OCI-LY7 (cell line): ENCODE measurements at regions not wholly inside any gene's neighbourhood (a gene's known extent, or its start where the extent isn't known, plus 50 kb on each side); places are given as distances from the start of the nearest gene placed in this dataset.
A peak's percentile ranks its signal among the peaks of the same experiment; 100 is the strongest.

Experiments
- CTCF ChIP-seq: fragments of 200-600 bp; sonication (generic); conservative IDR thresholded peaks from 2 replicates; pipeline ENCODE4 v1.5.1; 2014; ENCODE audit warnings: mild to moderate bottlenecking, antibody characterized with exemption, low read length, moderate library complexity, mixed read lengths
- EZH2phosphoT487 ChIP-seq: fragments of 200-600 bp; sonication (generic); IDR thresholded peaks from 2 replicates; pipeline ENCODE4 v1.6.1; 2018; ENCODE audit warnings: low read depth, borderline replicate concordance, mild to moderate bottlenecking, mixed run types, antibody characterized with exemption, low read length, moderate library complexity, mixed read lengths

GRCh38 chr16:86093801-86094750, 195.1 kb downstream of the IRF8 start:
- no peak for TF ChIP-seq EZH2phosphoT487
- peak; percentile 36; the same call in 1 of the 2 replicates for TF ChIP-seq CTCF
